HUES6 (cell line): ENCODE measurements at regions not wholly inside any gene's neighbourhood (a gene's known extent, or its start where the extent isn't known, plus 50 kb on each side); places are given as distances from the start of the nearest gene placed in this dataset.
"Not testable (repeated sequence)": the region's sequence is repeated elsewhere in the genome, so short reads cannot be mapped to it uniquely, and the experiment has no call there.

ENCODE experiments used
- H3K27ac ChIP-seq: 2 replicates; pipeline ENCODE4 v1.7.0; 2013; ENCODE audit warnings: low read depth, mild to moderate bottlenecking, low read length, inconsistent platforms
- H3K27me3 ChIP-seq: 2 replicates; pipeline ENCODE4 v1.6.1; 2013; ENCODE audit warnings: low read length; ENCODE audit not compliant: control insufficient read depth, insufficient read depth
- H3K36me3 ChIP-seq: 2 replicates; pipeline ENCODE4 v1.6.1; 2013; ENCODE audit warnings: low read length; ENCODE audit not compliant: control insufficient read depth, insufficient read depth
- H3K4me1 ChIP-seq: 2 replicates; pipeline ENCODE4 v1.6.1; 2013; ENCODE audit warnings: low read length; ENCODE audit not compliant: control insufficient read depth, insufficient read depth
- H3K4me3 ChIP-seq: 2 replicates; pipeline ENCODE4 v1.5.1; 2013; ENCODE audit warnings: low read depth, low read length
- H3K9ac ChIP-seq: one replicate; pipeline ENCODE4 v1.6.1; 2013; ENCODE audit warnings: mild to moderate bottlenecking, low read length
- H3K9me3 ChIP-seq: 2 replicates; pipeline ENCODE4 v1.6.1; 2013; ENCODE audit warnings: low read depth, low read length; ENCODE audit not compliant: control insufficient read depth, insufficient read depth

GRCh38 chr16:87123356-87124001 lies 193.7 kb downstream of the C16orf95 start:
- H3K36me3 ChIP-seq, result no peaks in the 10 kb centered on the region
- H3K4me3 ChIP-seq, result no peak overlapping the region
- peaks cover 15% of the 10 kb centered on the region for H3K4me1 ChIP-seq
- H3K9ac ChIP-seq, result no peak overlapping the region
- H3K9me3 ChIP-seq, result peaks cover 7% of the 10 kb centered on the region
- H3K27me3 ChIP-seq, result no peaks in the 10 kb centered on the region
- H3K27ac ChIP-seq, result no peak overlapping the region

- H3K9ac ChIP-seq, H3K27ac ChIP-seq, H3K36me3 ChIP-seq, H3K27me3 ChIP-seq, H3K4me3 ChIP-seq: not testable (repeated sequence)
- H3K9me3 ChIP-seq, result peaks cover 15% of the 10 kb centered on the region
- H3K4me1 ChIP-seq, result peaks cover 15% of the 10 kb centered on the region
Measured at GRCh38 chr16:87124405-87124804, 192.8 kb downstream of the C16orf95 start.

DNA sequence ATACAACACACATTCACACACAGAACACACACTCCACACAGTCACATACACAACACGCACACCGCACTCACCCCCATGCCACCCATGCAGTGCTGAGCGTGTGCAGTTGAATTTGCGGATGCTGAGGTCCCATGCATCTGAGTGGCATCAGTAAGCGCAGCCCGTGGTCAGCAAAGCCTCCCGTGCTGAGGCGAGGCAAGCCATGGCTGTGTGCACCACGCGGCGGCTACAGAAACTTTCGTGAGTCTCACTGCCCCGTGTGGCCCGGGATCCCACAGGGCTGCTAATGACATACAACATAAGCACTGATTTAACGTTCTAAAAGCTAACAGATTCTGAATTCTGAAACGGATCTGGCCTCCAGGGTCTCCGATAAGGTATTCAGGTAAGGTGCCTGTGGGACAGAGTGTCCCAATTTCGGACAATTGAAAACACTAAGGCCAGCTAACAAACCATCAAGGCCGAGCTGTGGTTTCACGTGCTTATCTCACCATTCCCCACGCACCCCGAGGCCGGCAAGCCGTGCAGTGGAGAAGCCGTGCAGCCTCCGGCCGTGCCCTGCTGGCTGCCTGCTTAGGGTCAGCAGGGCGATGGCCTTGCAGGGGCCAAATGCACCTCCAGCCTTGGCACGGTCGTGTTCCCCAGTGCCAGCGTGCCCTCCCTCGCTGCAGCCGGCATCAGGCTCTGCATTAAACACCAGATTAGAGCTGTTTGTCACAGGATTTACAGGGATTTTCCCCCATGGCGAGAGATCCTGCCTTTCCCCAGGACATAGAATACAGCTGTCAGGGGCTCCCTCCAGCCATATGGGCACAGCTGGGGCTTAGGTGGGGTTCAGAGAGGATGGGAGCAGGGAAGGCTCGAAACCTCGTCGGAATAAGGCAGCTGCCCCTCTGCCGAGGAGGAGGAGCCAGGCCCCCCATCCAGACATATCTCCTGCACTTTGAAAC lies 191.7 kb downstream of the C16orf95 start:
- peaks cover 16% of the 10 kb centered on the region for H3K9me3 ChIP-seq
- peaks cover 19% of the 10 kb centered on the region for H3K4me1 ChIP-seq
- no peak overlapping the region for H3K27ac ChIP-seq
- no peaks in the 10 kb centered on the region for H3K27me3 ChIP-seq
- H3K9ac ChIP-seq, result no peak overlapping the region
- H3K4me3 ChIP-seq, result no peak overlapping the region
- no peaks in the 10 kb centered on the region for H3K36me3 ChIP-seq

DNA sequence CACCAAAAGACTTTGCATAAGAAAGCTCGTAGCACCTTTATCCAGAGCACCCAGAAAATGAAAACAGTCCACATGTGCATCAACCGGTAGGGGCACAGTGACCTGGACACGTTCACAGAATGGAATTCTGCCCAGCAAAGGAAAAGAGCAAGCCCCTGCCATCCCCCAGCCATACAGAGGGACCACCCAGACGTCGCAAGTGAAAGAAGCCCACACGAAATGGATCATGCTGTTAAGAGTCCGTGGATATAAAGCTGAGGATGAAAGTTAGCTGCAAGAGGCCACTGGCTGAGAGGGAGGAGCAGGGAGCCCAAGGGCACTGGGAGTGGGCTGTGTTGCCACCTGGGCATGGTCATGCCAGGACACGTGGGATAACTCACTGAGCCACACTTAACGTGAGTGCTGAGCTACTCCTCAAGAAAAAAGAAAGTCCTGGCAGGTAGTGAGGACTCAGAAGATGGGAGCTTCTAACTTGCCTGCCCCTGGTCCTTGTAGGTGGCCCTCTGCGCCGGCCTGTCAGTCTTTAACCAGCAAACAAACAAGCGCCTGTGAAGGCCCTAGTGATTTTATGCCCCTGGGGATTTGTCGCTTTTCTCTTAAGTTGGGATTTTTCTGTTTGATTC lies 190.7 kb downstream of the C16orf95 start:
- Histone ChIP-seq H3K27me3 (no peaks in the 10 kb centered on the region), H3K4me3 (no peak overlapping the region), H3K9ac (no peak overlapping the region), H3K27ac (no peak overlapping the region), H3K9me3 (peaks cover 16% of the 10 kb centered on the region), H3K4me1 (peaks cover 19% of the 10 kb centered on the region), H3K36me3 (no peaks in the 10 kb centered on the region)

DNA sequence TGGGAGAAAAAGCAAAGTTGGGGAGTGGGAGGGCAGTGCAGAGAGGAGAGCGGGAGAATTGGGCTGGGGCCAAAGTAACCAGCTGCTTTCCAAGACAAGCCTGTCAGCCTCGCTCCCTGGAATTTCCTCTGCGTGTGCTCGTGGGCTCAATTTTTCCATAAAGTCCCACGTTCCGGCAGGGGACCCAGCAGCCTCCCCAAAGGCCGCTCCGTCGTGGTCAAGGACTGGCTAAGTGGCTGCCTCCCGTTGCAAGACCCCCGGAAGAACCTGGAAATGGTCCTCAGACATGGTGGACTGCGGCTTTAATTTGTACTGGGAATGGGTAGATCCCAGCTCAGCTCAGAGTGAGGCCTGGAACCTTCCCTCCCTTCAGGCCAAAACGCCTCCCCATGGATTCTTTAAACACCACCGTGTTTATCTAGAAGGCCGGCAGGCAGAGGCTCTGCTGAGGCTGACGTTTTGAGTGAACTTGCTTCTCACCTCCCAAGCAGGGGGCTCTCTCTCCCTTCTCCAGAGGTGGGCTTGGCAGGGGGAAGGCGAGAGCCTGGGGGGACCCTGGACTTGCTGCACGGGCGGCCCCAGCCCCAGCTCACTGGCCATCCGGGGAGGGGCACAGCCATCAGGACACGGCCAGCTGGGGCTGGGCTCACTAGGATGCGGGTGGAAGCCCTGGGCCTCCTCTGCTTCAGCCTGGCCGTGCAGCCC lies 190.0 kb downstream of the C16orf95 start:
- Histone ChIP-seq H3K9ac (no peak overlapping the region), H3K27ac (no peak overlapping the region), H3K36me3 (no peaks in the 10 kb centered on the region), H3K4me1 (peaks cover 19% of the 10 kb centered on the region), H3K9me3 (peaks cover 16% of the 10 kb centered on the region), H3K27me3 (no peaks in the 10 kb centered on the region), H3K4me3 (no peak overlapping the region)

DNA sequence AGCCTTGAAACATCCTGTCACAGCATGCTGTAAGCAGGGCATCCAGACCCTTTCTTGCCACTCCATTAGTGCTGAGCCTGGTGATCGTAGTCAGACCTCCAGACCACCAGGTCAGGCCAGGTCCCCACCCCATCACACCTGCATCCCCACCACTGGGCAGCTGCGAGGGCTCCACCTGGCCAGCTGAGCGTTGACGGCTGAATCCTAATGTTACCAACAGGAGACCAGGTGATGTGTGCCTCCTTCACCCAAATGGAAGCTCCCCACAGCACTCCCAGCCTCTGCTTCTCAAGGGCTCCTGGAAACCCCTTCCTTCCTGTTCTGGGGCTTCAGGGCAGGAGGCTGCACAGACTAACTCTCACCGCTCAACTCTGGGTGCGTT lies 189.4 kb downstream of the C16orf95 start:
- Histone ChIP-seq H3K9ac (no peak overlapping the region), H3K4me1 (peaks cover 19% of the 10 kb centered on the region), H3K27me3 (no peaks in the 10 kb centered on the region), H3K9me3 (peaks cover 16% of the 10 kb centered on the region), H3K4me3 (no peak overlapping the region), H3K36me3 (no peaks in the 10 kb centered on the region), H3K27ac (no peak overlapping the region)

GRCh38 chr16:87129771-87130170 lies 187.4 kb downstream of the C16orf95 start:
- peaks cover 19% of the 10 kb centered on the region for H3K4me1 ChIP-seq
- no peaks in the 10 kb centered on the region for H3K36me3 ChIP-seq
- H3K27ac ChIP-seq, result no peak overlapping the region
- H3K9ac ChIP-seq, result no peak overlapping the region
- H3K27me3 ChIP-seq, result no peaks in the 10 kb centered on the region
- peaks cover 11% of the 10 kb centered on the region for H3K9me3 ChIP-seq
- H3K4me3 ChIP-seq, result no peak overlapping the region

DNA sequence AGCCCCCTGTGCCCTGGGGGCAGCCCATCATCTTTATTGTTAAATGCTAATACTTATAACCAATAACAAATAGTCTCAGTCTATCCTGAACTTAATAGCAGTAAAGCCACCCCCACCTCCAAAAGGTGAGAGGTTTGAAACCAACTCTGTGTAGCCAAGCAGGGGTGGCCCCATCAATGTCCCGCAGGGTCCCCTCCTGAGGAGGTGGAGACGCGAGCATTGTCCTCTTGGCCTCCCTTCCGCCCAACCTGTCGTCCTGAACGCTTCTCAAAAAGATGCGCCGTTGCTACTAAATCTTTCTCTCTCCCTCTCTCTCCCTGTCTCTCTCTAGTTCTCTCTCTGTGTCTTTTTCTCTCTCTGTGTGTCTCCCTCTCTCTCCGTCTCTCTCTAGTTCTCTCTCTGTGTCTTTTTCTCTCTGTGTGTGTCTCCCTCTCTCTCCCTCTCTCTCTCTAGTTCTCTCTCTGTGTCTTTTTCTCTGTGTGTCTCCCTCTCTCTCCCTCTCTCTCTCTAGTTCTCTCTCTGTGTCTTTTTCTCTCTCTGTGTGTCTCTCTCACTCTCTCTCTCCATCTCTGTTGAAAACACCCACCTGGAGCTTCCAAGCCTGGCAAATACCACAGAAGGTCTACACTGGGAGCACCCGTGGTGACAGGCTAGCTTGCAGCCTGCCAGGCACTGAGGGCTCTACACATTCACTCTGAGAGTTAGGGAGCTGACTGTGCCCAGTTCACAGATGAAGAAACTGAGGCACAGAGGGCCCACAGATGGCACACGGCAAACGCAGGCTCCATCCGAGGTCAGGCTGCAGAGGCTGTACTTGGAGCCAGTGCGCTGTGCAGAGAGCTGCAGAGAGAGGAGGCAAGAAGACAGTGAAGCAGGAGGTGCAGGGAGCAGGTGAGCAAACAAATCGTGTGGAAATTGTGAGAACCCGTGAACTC lies 185.9 kb downstream of the C16orf95 start:
- Histone ChIP-seq H3K9me3 (peaks cover 11% of the 10 kb centered on the region), H3K9ac (no peak overlapping the region), H3K27ac (no peak overlapping the region), H3K4me1 (peaks cover 19% of the 10 kb centered on the region), H3K36me3 (no peaks in the 10 kb centered on the region), H3K27me3 (no peaks in the 10 kb centered on the region), H3K4me3 (no peak overlapping the region)

GRCh38 chr16:87131996-87132345 lies 185.2 kb downstream of the C16orf95 start:
- Histone ChIP-seq H3K4me1 (peaks cover 13% of the 10 kb centered on the region), H3K9ac (no peak overlapping the region), H3K9me3 (peaks cover 12% of the 10 kb centered on the region), H3K36me3 (no peaks in the 10 kb centered on the region), H3K27me3 (no peaks in the 10 kb centered on the region), H3K27ac (no peak overlapping the region), H3K4me3 (no peak overlapping the region)

DNA sequence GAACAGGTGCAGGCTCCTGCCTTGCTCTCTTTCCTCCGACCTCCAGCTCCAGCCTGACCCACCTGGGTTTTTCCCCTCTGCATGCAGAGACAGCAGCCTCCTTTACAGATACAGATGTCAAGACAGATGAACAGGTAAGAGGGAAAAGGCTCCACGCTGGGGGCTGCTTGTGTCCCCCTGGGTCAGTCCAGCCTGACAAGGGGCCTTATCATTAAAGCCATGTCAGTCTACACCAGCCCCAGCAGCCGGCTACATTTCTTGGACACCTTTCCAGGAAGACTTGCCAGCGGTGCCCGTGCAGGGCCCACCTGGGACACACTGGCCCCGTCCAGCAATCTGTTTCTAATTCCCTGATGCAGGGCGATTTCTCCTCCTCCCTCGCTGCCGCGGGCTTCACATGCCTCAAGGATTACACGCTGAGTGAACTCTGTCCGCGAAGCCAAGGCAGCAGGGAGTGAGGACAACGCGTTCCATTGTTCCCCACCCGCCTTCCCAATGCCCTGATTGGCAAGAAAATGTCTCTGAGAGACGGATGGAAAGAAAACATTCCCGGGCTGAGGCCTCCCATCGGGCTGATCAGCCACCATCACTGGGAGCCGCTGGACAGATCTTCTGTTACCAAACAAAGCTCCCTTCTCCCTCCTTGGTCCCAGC lies 184.7 kb downstream of the C16orf95 start:
- Histone ChIP-seq H3K9ac (no peak overlapping the region), H3K9me3 (peaks cover 15% of the 10 kb centered on the region), H3K27me3 (no peaks in the 10 kb centered on the region), H3K4me1 (peaks cover 7% of the 10 kb centered on the region; the same call in 1 of the 2 replicates), H3K4me3 (no peak overlapping the region), H3K27ac (no peak overlapping the region), H3K36me3 (no peaks in the 10 kb centered on the region)
